GM18858 (cell line): ENCODE measurements at regions not wholly inside any gene's neighbourhood (a gene's known extent, or its start where the extent isn't known, plus 50 kb on each side); places are given as distances from the start of the nearest gene placed in this dataset.

Experiments used
- ATAC-seq: cut with Tn5 transposase; IDR thresholded peaks from one replicate; pipeline ENCODE4 v1.9.1; 2021; ENCODE audit not compliant: unreplicated experiment

DNA sequence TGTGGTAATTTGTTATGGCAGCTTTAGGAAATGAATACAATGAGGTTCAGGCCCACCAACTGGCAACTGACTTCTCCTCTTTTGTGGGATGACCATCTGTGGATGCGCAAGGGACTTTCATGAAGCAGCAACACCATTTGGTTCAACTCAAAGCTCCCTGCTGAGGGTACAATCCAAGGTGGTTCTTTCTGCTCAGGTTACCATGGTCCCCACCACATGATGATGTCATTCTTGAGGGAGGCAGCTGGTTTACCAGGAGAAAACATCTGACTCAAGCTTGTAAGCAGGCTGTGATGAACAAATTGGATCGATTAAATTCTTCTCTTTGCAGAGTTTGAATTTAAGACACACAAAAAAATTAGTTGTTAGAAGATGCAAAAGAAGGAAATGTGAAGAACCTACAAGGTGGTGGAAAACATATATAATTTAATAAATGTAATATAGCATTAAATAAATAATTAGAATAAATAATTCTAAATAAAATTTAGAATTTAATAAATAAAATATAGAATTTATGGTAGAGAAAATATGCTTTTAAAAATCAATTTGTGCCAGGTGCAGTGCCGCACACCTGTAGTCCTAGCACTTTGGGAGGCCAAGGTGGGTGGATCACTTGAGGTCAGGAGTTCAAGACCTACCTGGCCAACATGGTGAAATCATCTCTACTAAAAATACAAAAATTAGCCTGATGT is 67.6 kb upstream of the ANKFN1 start:
- no peak for ATAC-seq

DNA sequence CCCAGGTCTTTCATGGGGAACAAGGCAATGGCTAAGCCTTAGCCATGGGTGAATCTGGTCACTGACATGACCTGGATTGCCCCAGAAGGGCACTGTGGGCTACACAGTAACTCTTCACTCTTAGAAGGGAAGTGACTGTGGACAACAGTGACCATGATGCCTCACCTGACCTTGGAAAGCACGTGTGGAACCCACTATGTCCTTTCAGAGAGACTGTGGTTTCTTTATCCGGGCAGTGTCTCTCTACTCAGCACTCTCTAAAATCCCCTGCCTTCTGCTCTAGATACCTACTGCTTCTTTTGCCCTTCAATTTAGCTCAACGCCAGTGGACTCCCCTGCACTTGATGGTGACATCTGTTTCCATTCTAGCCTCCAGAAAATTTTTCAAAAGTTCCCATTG is 66.1 kb upstream of the ANKFN1 start:
- no peak for ATAC-seq

GRCh38 chr17:56096026-56096810 is 57.1 kb upstream of the ANKFN1 start:
- ATAC-seq: no peak

GRCh38 chr17:56098746-56099145 is 54.5 kb upstream of the ANKFN1 start:
- ATAC-seq: no peak

GRCh38 chr17:56099649-56100048 is 53.6 kb upstream of the ANKFN1 start:
- no peak for ATAC-seq
